Upper lobe of left lung (tissue), 6 donors: ENCODE measurements at regions not wholly inside any gene's neighbourhood (a gene's known extent, or its start where the extent isn't known, plus 50 kb on each side); places are given as distances from the start of the nearest gene placed in this dataset.
A peak's percentile ranks its signal among the peaks of the same experiment; 100 is the strongest.

Experiments
- ATAC-seq, 2 donors: fragments of 200-7000 bp; cut with Tn5 transposase; one replicate each; pipeline ENCODE4 v1.9.1; 2022; ENCODE audit warnings: mild to moderate bottlenecking in 2 of 2, moderate library complexity in 2 of 2; ENCODE audit not compliant: low FRiP score in 2 of 2
- DNase-seq, 2 donors: peaks; one replicate each; pipeline ENCODE4 v3.0.0-alpha.2; 2019 to 2020
- H3K27ac ChIP-seq, 4 donors: fragments of 200-600 bp; sonication (generic); one replicate each; pipeline ENCODE4 v1.5.1; 2016 to 2019
- H3K27me3 ChIP-seq, 4 donors: fragments of 200-600 bp; sonication (generic); one replicate each; pipeline ENCODE4 v1.5.1; 2017 to 2019
- H3K36me3 ChIP-seq, 4 donors: fragments of 200-600 bp; sonication (generic); one replicate each; pipeline ENCODE4 v1.5.1; 2016 to 2019
- H3K4me1 ChIP-seq, 4 donors: fragments of 200-600 bp; sonication (generic); one replicate each; pipeline ENCODE4 v1.5.1; 2018 to 2019
- H3K4me3 ChIP-seq, 4 donors: fragments of 200-600 bp; sonication (generic); one replicate each; pipeline ENCODE4 v1.5.1; 2017 to 2019; ENCODE audit warnings: mild to moderate bottlenecking in 2 of 4, moderate library complexity in 1 of 4
- H3K9me3 ChIP-seq, 4 donors: fragments of 200-600 bp; sonication (generic); one replicate each; pipeline ENCODE4 v1.5.1; 2018 to 2019
- CTCF ChIP-seq, 6 experiments: fragments of 450-650 bp in 4 of 6; fragments of 200-600 bp in 2 of 6; sonication (generic) in 2 of 6; IDR thresholded peaks; one replicate each; pipeline ENCODE4 v1.5.1; 2016 to 2019; ENCODE audit warnings: antibody characterized with exemption in 6 of 6
- EP300 ChIP-seq, 4 donors: sonication (generic); formaldehyde crosslinking; IDR thresholded peaks; one replicate each; pipeline ENCODE4 v1.5.1; 2017; ENCODE audit warnings: antibody characterized with exemption in 4 of 4, control low read depth in 2 of 4
- POLR2A ChIP-seq, 4 donors: fragments of 450-650 bp; IDR thresholded peaks; one replicate each; pipeline ENCODE4 v1.5.1; 2016 to 2017; ENCODE audit warnings: antibody characterized with exemption in 4 of 4, mild to moderate bottlenecking in 2 of 4
- POLR2AphosphoS5 ChIP-seq, 2 donors: sonication (generic); formaldehyde crosslinking; IDR thresholded peaks; one replicate each; pipeline ENCODE4 v1.5.1; 2017; ENCODE audit warnings: antibody characterized with exemption in 2 of 2
- WGBS, 2 donors: methylation state at CpG; one replicate each; pipeline ENCODE4 v1.1.5; 2017 to 2018; 5-methylcytosine and 5-hydroxymethylcytosine counted together
- donor health status: DM: no; HTN: no; CAD: no; lungs with moderate emphysema.
- donor health status: DM: no; HTN: yes; CAD: no; lungs with severe emphysema.

GRCh38 chr17:70295731-70296130 lies 126.4 kb downstream of the KCNJ2 start:
- Histone ChIP-seq H3K36me3 (no peaks in the 10 kb centered on the region), H3K4me1 (peaks cover 0 to 14% (median 7%) of the 10 kb centered on the region in 4 donors), H3K27me3 (no peaks in the 10 kb centered on the region), H3K27ac (peak overlapping the region in 1 of 4 donors; percentile 60), H3K4me3 (no peak overlapping the region), H3K9me3 (no peaks in the 10 kb centered on the region)
- WGBS, 2 donors = 78 to 97% methylated on average over 1 of the region's 1 CpG
- no peak for TF ChIP-seq POLR2AphosphoS5 (IDR thresholded peaks at IDR 0.05)
- no peak for TF ChIP-seq CTCF (IDR thresholded peaks at IDR 0.05)
- no peak for TF ChIP-seq EP300 (IDR thresholded peaks at IDR 0.05)
- no peak for TF ChIP-seq POLR2A (IDR thresholded peaks at IDR 0.05)
- ATAC-seq (peak in 1 of 2 donors; percentile 56), DNase-seq (peak in 1 of 2 donors; percentile 58)

GRCh38 chr17:70296456-70296855 lies 127.1 kb downstream of the KCNJ2 start:
- Histone ChIP-seq H3K9me3 (no peaks in the 10 kb centered on the region), H3K27ac (no peak overlapping the region), H3K36me3 (no peaks in the 10 kb centered on the region), H3K27me3 (no peaks in the 10 kb centered on the region), H3K4me1 (peaks cover 0 to 14% (median 7%) of the 10 kb centered on the region in 4 donors), H3K4me3 (no peak overlapping the region)
- no peak for ATAC-seq
- no peak for DNase-seq
- WGBS, 2 donors = 82 to 92% methylated on average over 2 of the region's 2 CpGs
- TF ChIP-seq POLR2AphosphoS5 (IDR thresholded peaks at IDR 0.05) = no peak
- no peak for TF ChIP-seq POLR2A (IDR thresholded peaks at IDR 0.05)
- TF ChIP-seq CTCF (IDR thresholded peaks at IDR 0.05) = no peak
- no peak for TF ChIP-seq EP300 (IDR thresholded peaks at IDR 0.05)

DNA sequence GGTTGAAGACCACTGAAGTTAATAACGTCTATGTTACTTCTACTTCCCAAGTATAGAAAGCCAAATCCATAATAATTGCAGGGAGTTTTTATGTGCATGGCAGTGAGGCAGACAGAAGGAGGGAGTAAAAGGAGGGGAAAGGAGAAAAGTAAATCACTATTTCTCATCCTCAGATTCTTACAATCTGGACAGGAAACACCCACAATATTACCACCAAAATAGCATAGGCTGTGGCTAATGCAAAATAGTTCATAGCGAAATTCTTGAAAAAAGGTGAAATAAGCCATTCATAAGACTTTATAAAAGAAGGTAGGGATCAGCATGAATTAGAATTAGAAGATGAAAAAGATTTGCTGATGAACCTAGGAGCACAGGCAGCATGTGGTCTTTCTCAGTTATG lies 128.1 kb downstream of the KCNJ2 start:
- no peak for ATAC-seq
- Histone ChIP-seq H3K27me3 (no peaks in the 10 kb centered on the region), H3K36me3 (no peaks in the 10 kb centered on the region), H3K27ac (no peak overlapping the region), H3K9me3 (no peaks in the 10 kb centered on the region), H3K4me3 (no peak overlapping the region), H3K4me1 (peaks cover 0 to 14% (median 7%) of the 10 kb centered on the region in 4 donors)
- TF ChIP-seq CTCF (IDR thresholded peaks at IDR 0.05) (no peak), POLR2A (IDR thresholded peaks at IDR 0.05) (no peak), POLR2AphosphoS5 (IDR thresholded peaks at IDR 0.05) (no peak), EP300 (IDR thresholded peaks at IDR 0.05) (no peak)
- DNase-seq = no peak
- 80 to 83% methylated on average over 2 of the region's 2 CpGs for WGBS, 2 donors

GRCh38 chr17:70298929-70299531 lies 129.7 kb downstream of the KCNJ2 start:
- H3K4me1 ChIP-seq = peaks cover 0 to 14% (median 7%) of the 10 kb centered on the region in 4 donors
- WGBS, 2 donors = 76 to 78% methylated on average over 8 of the region's 8 CpGs
- no peaks in the 10 kb centered on the region for H3K27me3 ChIP-seq
- TF ChIP-seq POLR2A (IDR thresholded peaks at IDR 0.05) (no peak), POLR2AphosphoS5 (IDR thresholded peaks at IDR 0.05) (no peak), CTCF (IDR thresholded peaks at IDR 0.05) (no peak), EP300 (IDR thresholded peaks at IDR 0.05) (no peak)
- H3K27ac ChIP-seq = no peak overlapping the region
- H3K36me3 ChIP-seq = no peaks in the 10 kb centered on the region
- no peaks in the 10 kb centered on the region for H3K9me3 ChIP-seq
- ATAC-seq (no peak), DNase-seq (no peak)
- no peak overlapping the region for H3K4me3 ChIP-seq
